ENCODE measurements at regions not wholly inside any gene's neighbourhood (a gene's known extent, or its start where the extent isn't known, plus 50 kb on each side); places are given as distances from the start of the nearest gene placed in this dataset.

GRCh38 chr3:31341130-31341529, 191.6 kb upstream of the STT3B start:
- TF ChIP-seq, protein P1, sequence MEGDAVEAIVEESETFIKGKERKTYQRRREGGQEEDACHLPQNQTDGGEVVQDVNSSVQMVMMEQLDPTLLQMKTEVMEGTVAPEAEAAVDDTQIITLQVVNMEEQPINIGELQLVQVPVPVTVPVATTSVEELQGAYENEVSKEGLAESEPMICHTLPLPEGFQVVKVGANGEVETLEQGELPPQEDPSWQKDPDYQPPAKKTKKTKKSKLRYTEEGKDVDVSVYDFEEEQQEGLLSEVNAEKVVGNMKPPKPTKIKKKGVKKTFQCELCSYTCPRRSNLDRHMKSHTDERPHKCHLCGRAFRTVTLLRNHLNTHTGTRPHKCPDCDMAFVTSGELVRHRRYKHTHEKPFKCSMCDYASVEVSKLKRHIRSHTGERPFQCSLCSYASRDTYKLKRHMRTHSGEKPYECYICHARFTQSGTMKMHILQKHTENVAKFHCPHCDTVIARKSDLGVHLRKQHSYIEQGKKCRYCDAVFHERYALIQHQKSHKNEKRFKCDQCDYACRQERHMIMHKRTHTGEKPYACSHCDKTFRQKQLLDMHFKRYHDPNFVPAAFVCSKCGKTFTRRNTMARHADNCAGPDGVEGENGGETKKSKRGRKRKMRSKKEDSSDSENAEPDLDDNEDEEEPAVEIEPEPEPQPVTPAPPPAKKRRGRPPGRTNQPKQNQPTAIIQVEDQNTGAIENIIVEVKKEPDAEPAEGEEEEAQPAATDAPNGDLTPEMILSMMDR (optimal IDR thresholded peaks at IDR 0.05 in 1 of 3, IDR thresholded peaks at IDR 0.05 in 1 of 3, conservative IDR thresholded peaks at IDR 0.05 in 1 of 3; ENCODE audit: extremely low read depth in 1 of 3, insufficient read depth in 2 of 3, low read length in 3 of 3): peak in 2 of 3 experiments; percentile 11 to 44
- TF ChIP-seq EZH2 (IDR thresholded peaks at IDR 0.05; ENCODE audit: low read length): no peak

Measured in keratinocyte (primary cell).